SK-N-SH (cell line): ENCODE measurements at regions not wholly inside any gene's neighbourhood (a gene's known extent, or its start where the extent isn't known, plus 50 kb on each side); places are given as distances from the start of the nearest gene placed in this dataset.

Experiments
- CTCF ChIP-seq: fragments of 200-600 bp; sonication (generic); IDR thresholded peaks from 2 replicates; pipeline ENCODE4 v1.6.1; 2017; ENCODE audit warnings: antibody characterized with exemption, mild to moderate bottlenecking, moderate library complexity
- IRF3 ChIP-seq: fragments of 150-350 bp; IDR thresholded peaks from 2 replicates; pipeline ENCODE4 v1.6.1; 2016; ENCODE audit warnings: mild to moderate bottlenecking, low read depth, low read length
- RAD21 ChIP-seq: IDR thresholded peaks from 2 replicates; pipeline ENCODE4 v1.6.1; 2012; ENCODE audit warnings: mild to moderate bottlenecking, low read length
- REST ChIP-seq: IDR thresholded peaks from 2 replicates; pipeline ENCODE4 v1.6.1; 2012; ENCODE audit warnings: mild to moderate bottlenecking, low read depth, low read length, moderate library complexity
- SMC3 ChIP-seq: IDR thresholded peaks from 2 replicates; pipeline ENCODE4 v1.6.1; 2012; ENCODE audit warnings: low read depth, low read length, improper control_type of control experiment

GRCh38 chr16:54780266-54780665, 150.4 kb upstream of the IRX5 start:
- TF ChIP-seq CTCF (no peak), REST (no peak), IRF3 (no peak), SMC3 (no peak), RAD21 (no peak)
